Lung (tissue), 11 donors: ENCODE measurements at regions not wholly inside any gene's neighbourhood (a gene's known extent, or its start where the extent isn't known, plus 50 kb on each side); places are given as distances from the start of the nearest gene placed in this dataset.
A peak's percentile ranks its signal among the peaks of the same experiment; 100 is the strongest.

Experiments
- ATAC-seq: fragments of 200-7000 bp; cut with Tn5 transposase; one replicate; pipeline ENCODE4 v1.9.1; 2020; ENCODE audit warnings: moderate number of reproducible peaks; ENCODE audit not compliant: insufficient read depth, low FRiP score
- DNase-seq, 3 donors: peaks; one replicate each; pipeline ENCODE4 v3.0.0-alpha.2; 2013 to 2017
- H3K27ac ChIP-seq, 2 donors: one replicate each; pipeline ENCODE4 v1.5.1; 2013; ENCODE audit warnings: mild to moderate bottlenecking in 2 of 2, moderate library complexity in 2 of 2, control low read depth in 1 of 2, inconsistent platforms in 1 of 2, low read depth in 1 of 2, low read length in 1 of 2
- H3K27me3 ChIP-seq, 3 donors: one replicate each; pipeline ENCODE4 v1.5.1; 2013; ENCODE audit warnings: low read length in 2 of 3; ENCODE audit not compliant: control insufficient read depth in 3 of 3, insufficient read depth in 3 of 3
- H3K36me3 ChIP-seq, 4 donors: one replicate each; pipeline ENCODE4 v1.5.1; 2013; ENCODE audit warnings: low read length in 4 of 4, mild to moderate bottlenecking in 1 of 4, moderate library complexity in 1 of 4; ENCODE audit not compliant: control insufficient read depth in 4 of 4, insufficient read depth in 4 of 4
- H3K4me1 ChIP-seq, 5 donors: one replicate each; pipeline ENCODE4 v1.5.1; 2013; ENCODE audit warnings: low read length in 5 of 5, mild to moderate bottlenecking in 2 of 5, moderate library complexity in 1 of 5; ENCODE audit not compliant: control insufficient read depth in 5 of 5, insufficient read depth in 5 of 5
- H3K4me3 ChIP-seq: one replicate; pipeline ENCODE4 v1.5.1; 2013; ENCODE audit warnings: mild to moderate bottlenecking, control low read depth, moderate library complexity
- H3K9ac ChIP-seq, 2 donors: one replicate each; pipeline ENCODE4 v1.5.1; 2013; ENCODE audit warnings: low read length in 2 of 2, control low read depth in 1 of 2; ENCODE audit not compliant: insufficient read depth in 1 of 2
- H3K9me3 ChIP-seq, 4 donors: one replicate each; pipeline ENCODE4 v1.5.1; 2013; ENCODE audit warnings: low read length in 3 of 4, mild to moderate bottlenecking in 1 of 4, moderate library complexity in 1 of 4; ENCODE audit not compliant: control insufficient read depth in 4 of 4, insufficient read depth in 3 of 4
- CTCF ChIP-seq: IDR thresholded peaks from 2 replicates; pipeline ENCODE4 v1.5.1; 2012; ENCODE audit warnings: mild to moderate bottlenecking; ENCODE audit errors: control extremely low read depth, extremely low read depth
- WGBS, 2 donors: extraction: QIAGEN DNeasy Blood & Tissue Kit; methylation state at CpG; one replicate each; pipeline ENCODE4 v1.1.7; 2013; 5-methylcytosine and 5-hydroxymethylcytosine counted together
- donor health status: control.
- donor health status: control.
- donor health status: Bipolar disorder and iron deficiency.
- donor health status: healthy.
- donor health status: DM: yes; HTN: yes; CAD: no.

GRCh38 chr6:140012150-140012549 lies 637.7 kb upstream of the CITED2 start:
- H3K9me3 ChIP-seq, result peaks cover 0 to 2% (median 0%) of the 10 kb centered on the region in 4 donors
- H3K27ac ChIP-seq, result no peak overlapping the region
- DNase-seq (no peak), ATAC-seq (no peak)
- no peak overlapping the region for H3K9ac ChIP-seq
- H3K27me3 ChIP-seq, result no peaks in the 10 kb centered on the region
- H3K36me3 ChIP-seq, result no peaks in the 10 kb centered on the region
- WGBS, 2 donors, result 19 to 54% methylated on average over 1 of the region's 1 CpG
- no peak for TF ChIP-seq CTCF
- peaks cover 0 to 4% (median 0%) of the 10 kb centered on the region in 5 donors for H3K4me1 ChIP-seq
- no peak overlapping the region for H3K4me3 ChIP-seq

- DNase-seq, result no peak
- Histone ChIP-seq H3K4me1 (peaks cover 0 to 4% (median 0%) of the 10 kb centered on the region in 5 donors), H3K9ac (no peak overlapping the region), H3K9me3 (peaks cover 0 to 2% (median 0%) of the 10 kb centered on the region in 4 donors), H3K27me3 (no peaks in the 10 kb centered on the region), H3K4me3 (no peak overlapping the region), H3K36me3 (no peaks in the 10 kb centered on the region), H3K27ac (peak overlapping the region in 1 of 2 donors; percentile 83)
- ATAC-seq, result no peak
- no peak for TF ChIP-seq CTCF
- 74 to 84% methylated on average over 4 of the region's 4 CpGs for WGBS, 2 donors
Observed at GRCh38 chr6:140011537-140011936, 637.1 kb upstream of the CITED2 start.

- Histone ChIP-seq H3K36me3 (no peaks in the 10 kb centered on the region), H3K27me3 (no peaks in the 10 kb centered on the region), H3K4me3 (no peak overlapping the region), H3K9me3 (peaks cover 0 to 2% (median 0%) of the 10 kb centered on the region in 4 donors), H3K4me1 (peaks cover 0 to 4% (median 0%) of the 10 kb centered on the region in 5 donors), H3K27ac (no peak overlapping the region), H3K9ac (no peak overlapping the region)
- no peak for TF ChIP-seq CTCF
- WGBS, 2 donors, result 85 to 86% methylated on average over 3 of the region's 3 CpGs
- DNase-seq (no peak), ATAC-seq (no peak)
Observed at GRCh38 chr6:140009286-140009685, 634.8 kb upstream of the CITED2 start.

DNA sequence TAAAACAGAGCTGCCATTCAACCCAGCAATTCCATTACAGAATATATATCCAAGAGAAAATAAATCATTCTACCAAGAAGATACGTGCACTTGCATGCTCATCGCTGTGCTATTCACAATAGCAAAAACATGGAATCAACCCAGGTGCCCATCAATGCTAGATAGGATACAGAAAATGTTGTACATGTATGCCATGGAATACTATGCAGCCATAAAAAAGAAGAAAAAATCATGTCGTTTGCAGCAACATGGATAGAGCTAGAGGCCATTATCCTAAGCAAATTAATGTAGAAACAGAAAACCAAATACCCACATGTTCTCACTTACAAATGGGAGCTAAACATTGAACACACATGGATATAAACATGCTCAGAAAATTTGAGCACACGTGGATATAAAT lies 633.1 kb upstream of the CITED2 start:
- Histone ChIP-seq H3K4me3 (no peak overlapping the region), H3K36me3 (no peaks in the 10 kb centered on the region), H3K27ac (no peak overlapping the region), H3K9ac (no peak overlapping the region), H3K4me1 (peaks cover 0 to 4% (median 0%) of the 10 kb centered on the region in 5 donors), H3K9me3 (peaks cover 0 to 2% (median 0%) of the 10 kb centered on the region in 4 donors), H3K27me3 (no peaks in the 10 kb centered on the region)
- TF ChIP-seq CTCF, result no peak
- DNase-seq (no peak), ATAC-seq (no peak)
- 94 to 96% methylated on average over 4 of the region's 4 CpGs for WGBS, 2 donors
